ENCODE measurements at regions not wholly inside any gene's neighbourhood (a gene's known extent, or its start where the extent isn't known, plus 50 kb on each side); places are given as distances from the start of the nearest gene placed in this dataset.
A peak's percentile ranks its signal among the peaks of the same experiment; 100 is the strongest.

DNA sequence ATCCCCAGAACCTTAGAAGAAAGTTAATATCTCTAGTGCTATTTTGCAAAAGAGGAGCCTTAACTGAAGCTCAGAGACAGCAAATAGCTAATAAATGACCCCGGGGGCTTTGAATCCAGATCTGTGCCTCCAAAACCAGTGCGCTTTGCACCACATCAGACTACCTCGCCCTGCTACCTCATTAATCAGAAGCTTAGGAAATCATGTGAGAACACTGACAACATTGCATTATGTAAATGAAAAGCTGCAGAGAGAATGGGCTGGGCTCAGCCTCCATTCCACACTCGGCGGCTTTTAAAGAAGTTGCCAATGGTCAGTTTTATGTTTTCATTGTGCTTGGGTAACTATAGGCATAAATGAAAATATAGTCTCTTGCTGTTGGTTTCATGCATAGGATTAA, 54.0 kb upstream of the STMND1 start:
- no peak for DNase-seq

DNA sequence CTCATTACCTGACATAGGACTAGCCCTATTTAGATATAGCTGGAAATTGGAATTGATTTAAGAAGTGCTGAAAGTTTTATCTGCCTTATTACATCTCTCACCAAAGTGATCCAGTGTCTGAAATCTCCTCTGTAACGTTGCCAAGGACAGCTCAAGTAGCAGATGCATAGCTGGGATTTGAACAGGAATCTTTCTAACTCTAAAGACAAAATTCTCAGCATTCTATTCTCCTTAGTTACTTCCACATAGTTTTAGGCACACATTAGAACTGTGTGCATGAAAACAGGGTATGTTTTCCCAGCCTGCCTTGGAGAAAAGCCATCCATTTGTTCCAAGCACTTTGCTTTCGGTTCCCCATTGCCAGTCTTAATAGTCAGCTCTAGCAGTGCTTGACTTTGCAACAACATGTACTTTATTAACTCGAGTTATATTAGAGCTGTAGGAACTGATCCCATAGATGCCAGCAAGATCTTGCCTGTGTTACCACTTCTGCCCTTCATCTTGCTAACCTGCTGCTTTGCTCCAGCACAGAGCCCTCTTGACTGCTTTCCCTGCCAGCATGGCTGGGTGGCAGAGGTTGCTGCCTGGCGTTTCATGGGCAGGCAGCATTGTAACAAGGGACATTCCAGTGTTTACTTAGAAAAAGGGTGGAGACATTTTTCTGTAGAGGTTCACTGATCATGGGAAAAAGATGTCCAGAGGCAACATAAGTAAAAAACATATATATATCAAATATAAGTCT, 56.1 kb upstream of the STMND1 start:
- DNase-seq = no peak

DNA sequence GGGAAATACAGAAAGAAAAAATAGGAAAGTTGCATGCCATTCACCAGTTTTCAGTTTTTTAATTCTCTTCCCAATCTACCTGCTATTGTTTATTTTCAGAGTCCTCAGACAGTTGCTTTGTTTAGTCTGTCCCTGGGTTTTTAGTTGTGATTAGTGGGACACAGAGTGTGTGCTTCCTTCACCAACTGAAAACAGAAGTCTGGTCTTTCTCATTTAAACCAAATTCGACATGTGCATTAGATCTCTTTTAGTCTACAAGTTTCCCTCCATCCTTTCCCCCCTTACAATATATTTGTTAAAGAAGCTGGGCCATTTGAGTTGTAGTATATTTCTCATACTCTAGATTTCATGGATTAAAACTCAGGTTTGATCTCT, 58.7 kb upstream of the STMND1 start:
- DNase-seq = no peak

DNA sequence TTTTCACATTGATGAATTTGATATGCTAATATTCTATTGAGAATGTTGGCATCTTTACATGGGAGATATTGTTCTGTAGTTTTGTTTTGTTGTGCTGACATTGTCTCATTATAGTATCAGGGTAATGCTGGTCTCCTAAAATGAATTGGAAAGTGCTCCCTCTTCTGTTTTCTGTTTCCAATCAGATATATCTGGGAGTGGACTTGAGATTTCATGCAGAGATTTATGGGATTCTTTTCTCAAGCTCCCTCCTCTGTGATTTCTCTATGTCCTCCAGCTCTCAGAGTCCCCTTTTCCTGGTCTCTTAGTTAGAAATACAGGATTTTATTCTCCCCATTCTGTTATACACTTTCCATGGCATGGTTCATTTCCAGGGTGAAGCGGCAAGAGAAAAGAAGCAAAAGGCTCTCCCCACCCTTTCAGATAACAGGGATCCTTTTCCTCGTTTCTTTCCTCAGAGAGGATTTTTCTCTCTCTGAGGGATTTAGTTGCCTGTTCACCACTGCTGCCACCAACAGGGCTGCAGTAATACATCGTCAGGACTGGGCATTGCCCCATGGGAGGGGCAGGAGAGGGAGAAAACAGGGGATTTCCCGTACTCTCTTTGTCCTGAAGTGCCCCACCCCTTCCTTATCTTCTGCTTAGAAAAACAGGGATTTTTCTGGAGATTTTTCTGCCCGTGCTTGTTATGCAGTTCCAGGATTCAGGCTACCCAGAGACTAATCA, 59.3 kb upstream of the STMND1 start:
- no peak for DNase-seq

DNA sequence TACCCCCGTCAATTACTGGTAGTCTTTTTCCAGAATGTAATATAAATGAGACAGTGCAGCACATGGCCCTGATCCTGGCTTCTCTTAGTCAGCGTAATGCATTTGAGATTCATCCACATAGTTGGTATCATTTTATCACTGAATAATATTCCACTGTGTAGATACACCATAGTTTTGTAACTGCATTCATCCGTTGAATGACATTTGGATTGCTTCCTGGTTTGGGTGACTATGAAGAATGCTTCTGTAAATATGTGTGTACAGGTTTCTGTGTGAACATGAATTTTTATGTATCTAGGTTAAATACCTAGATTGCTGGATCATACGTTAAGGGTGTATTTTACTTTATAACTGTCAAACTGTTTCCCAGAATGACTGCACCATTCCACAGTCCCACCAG, 62.6 kb upstream of the STMND1 start:
- no peak for DNase-seq

DNA sequence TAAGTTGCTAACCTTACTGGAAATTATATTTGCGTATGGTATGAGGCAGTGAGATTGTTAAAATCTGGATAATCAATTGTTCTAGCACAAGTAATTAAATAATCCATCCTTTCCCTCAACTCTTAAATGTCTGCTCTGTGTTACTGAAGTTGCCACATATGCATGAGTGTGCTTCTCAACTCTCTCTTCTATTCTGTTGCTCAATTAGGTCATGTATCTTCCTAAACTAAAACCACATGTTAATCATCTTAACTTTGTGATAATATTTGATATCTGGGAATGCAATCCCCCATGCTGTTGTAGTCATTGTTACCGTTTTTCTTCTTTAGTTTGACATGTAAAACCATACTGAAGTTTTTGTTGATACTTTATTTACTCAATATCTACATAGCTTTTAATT, 63.5 kb upstream of the STMND1 start:
- no peak for DNase-seq

DNA sequence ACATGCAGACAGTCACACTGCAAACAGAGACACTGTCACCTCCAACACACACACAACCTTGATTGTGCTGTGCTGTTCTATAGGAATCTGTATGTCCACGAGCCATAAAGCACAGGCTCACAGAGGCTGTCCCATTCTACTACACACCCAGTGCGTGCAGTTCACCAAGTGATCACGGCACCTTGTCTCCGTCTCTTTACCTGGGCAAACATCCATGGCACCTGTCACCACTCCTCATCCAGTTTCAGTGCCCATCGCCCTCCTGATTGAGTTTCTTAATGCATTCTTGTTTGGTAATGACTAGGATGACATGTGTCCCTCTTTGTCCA, 65.8 kb upstream of the STMND1 start:
- no peak for DNase-seq

DNA sequence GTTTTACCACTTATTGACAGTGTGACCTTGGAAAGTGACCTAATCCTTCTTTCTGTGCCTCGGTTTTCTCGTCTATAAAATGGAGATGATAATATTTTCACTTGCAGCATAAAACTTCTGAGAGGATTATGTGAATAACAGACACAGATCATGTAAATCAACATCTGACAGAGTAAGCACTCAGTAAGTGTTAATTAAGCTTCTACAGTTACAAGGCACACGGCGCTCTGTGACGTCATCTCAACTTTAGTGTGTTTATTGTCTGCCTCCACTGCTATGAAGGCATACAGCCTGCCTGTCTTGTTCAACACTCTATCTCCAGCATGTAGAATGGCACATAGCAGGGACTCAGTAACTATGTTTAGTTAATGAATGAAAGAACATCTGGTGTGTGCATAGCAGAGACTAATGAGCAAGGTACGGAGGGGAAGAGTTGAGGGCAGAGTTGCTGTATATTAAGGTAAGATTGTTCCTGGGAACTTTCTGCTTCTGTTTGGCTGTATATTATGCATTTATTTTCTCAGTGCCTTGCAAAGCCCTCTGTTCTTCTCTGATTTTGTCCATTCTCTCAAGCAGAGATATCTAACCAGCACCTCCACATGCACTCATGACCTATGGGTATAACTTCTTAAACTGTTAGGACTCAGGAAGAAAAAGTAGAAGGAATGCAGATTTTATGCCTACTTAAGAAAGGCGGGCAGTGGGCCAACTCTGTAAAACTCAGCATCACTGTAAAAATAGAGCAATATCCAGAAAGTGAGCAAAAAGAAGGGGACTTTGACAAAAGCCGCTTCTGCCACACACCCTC, 66.4 kb upstream of the STMND1 start:
- DNase-seq = no peak

DNA sequence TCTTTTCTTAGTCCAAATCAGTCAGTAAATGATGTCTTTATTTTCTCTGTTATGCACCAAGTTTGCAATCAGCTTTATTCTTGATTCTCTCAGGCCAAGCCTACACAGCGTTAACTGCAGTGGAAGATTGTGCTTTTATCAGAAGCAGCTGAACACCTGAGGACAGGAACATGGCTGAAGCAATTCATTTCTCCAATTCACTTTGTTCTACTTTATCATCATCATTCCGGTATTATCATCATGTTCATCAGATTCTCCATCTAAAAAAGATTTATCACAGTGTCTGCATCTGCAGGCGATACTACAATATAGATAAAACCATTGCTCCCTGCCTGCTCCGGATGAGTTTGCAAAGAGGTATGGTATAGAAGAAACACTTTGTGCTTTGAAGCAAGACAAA, 68.1 kb upstream of the STMND1 start:
- no peak for DNase-seq

DNA sequence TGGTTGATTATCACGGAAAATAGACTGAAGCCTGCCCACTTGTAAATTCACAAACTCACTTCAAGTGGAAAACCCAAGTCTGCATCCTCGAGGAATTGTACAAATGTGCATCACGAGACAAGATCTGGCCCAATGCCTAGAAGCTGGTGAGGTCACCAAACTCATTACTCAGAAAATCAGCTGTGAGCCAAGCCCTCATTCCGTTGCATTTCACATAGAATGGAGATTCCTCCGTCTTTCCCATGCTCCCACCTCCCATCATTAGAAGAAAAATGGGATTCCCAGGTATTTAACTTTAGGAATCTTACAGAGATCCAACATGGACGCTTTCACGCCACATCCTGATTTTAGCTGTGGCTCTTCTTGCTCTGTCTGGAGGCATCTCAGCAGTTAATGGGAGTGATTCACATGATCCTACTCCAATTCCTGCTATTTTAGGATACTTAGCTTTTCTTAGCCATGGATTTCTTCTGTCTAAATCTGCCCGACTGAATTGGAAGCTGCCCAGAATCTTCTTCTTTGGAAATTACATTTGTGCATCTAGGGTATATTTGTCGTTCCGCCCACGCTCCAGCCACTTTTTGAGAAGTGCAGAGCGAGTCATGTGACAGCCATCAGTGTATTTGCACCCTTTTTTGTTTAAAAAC, 68.7 kb upstream of the STMND1 start:
- no peak for DNase-seq

DNA sequence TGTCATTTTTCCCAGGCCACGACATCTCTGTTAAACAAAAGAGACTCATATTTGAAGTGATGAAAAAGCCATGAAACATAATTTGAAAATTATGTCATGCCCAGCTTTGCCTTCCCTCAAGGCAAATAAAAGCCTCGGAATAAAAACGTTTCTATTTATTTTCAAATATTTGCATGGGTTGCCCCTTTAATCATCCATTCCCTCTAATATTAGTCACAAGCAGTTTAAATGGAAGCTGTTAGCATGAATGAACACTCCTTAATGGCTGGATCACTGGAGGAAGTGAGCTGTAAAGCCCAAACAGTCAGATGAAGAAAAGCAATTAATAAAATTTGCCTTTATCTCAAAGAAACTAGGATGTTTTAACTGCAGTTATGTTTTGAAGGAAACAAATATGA, 69.3 kb upstream of the STMND1 start:
- no peak for DNase-seq

DNA sequence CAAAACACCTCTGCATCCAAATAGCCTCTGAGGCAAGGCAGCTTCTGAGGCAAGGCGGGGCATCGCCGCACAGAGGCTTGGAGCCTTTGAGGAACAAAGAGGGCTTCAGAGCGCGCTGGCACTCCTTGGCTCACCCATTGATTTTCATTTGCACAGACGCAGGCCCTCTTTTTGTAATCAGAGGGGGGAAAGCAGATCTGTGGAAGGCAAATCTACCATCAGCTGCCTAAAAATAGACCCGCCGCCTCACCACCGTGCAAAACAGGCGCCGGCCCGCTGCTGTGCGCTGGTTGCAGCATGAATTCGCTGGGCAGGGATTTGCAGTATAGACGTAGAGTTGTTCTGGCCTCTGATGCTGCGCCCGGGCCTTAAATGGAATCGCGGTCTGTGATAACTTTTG, 69.9 kb upstream of the STMND1 start:
- DNase-seq = no peak

DNA sequence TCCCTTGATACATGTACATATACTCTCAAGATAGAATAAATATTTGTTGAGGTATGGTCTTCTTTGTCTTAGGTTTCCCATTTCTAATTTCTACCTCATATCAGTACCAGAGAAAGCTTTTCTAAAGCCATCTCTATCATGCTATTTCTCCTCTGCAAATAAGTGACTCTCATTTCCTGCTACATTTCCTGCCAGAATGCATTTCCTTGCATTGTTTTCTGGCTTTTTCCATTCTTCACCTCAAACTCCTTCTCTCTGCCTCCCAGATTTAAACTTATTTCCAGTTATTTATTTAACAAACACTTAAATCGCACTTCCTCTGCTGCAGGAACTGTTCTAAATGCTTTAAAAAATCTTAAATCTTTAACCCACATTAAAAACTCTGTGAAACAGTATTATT, 74.4 kb upstream of the STMND1 start:
- no peak for DNase-seq

DNA sequence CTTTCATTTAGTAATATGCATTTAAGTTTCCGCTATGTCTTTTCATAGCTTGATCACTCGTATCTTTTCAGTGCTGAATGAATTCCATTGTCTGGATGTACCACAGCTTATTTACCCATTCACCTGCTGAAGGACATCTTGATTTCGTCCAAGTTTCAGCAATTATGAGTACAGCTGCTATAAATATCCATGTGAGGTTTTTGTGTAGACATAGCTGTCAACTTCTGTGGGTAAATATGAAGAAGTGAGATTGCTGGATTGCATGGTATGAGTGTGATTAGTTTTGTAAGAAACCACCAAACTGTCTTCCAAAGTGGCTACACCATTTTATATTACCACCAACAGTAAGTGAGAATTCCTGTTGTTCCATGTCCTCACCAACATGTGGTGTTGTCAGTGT, 79.2 kb upstream of the STMND1 start:
- DNase-seq = no peak

DNA sequence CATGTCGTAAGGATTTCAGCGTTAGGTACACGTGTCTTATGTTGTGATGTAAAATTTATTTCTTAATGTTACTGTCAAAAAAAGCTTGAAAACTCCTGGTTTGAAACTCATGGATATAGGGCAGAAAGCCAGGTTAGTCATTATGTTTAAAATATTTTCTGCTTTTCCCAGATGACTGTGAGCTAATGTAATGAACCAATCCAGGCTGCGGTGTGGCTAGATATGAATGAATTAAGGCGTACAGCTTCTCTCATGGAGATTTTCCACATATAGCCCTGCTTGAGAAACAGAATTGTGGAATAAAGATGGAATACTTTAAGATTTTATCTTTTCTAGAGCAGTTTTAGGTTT, 80.3 kb upstream of the STMND1 start:
- DNase-seq = no peak

DNA sequence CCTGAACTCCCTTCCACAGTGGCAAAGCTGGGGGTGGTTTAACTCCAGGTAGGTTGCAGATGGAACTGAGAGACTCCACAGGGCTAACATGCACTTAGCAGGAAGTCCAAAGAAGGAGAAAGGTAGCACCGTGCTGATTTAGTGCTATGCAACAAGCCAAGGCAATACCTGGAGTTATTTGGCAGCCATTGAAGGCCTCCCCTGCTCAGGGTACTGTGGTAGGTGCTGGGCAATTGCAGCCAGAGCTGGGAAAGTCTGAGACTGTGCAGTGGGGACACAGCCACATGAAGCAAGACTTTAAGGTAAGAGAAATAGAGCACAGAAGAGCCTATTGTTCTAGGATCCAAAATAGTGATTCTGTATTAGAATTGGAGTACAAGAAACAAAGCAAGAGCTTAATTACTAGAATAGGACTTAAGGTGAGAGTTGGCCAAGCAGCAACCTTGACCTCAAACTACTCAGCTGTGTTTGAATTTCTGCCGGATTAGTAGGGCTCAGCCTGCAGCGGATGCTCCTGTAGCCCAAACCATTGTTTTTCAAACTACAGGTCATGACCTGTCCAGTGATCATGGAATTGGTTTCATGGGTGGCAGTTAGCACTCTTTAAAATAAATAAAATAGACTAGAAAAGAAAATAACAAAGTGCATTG, 80.8 kb upstream of the STMND1 start:
- DNase-seq = no peak

DNA sequence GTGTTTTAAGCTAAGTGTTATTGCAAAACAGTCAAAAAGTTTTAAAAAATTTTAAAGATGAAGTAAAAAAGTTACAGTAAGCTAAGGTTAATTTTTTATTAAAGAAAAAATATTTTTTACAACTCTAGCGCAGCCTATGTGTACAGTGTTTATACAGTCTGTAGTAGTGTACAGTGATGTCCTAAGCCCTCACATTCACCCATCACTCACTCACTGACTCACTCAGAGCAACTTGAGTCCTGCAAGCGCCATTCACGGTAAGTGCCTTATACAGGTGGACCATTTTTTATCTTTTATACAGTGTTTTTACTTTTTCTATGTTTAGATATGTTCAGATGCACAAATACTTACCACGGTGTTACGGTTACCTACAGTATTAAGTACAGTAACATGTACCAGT, 83.4 kb upstream of the STMND1 start:
- DNase-seq = no peak

DNA sequence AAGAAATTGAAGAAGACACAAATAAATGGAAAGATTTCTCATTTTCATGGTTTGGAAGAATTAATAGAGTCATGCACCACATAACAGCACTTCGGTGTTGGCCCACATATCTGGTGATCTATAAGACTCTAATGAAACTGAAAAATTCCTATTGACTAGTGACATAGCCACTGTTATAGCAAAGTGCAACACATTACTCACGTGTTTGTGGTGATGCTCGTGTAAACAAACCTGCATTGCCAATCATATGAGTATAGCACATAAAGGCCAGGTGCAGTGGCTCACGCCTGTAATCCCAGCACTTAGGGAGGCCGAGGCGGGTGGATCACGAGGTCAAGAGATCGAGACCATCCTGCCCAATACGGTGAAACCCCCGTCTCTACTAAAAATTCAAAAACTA, 84.4 kb upstream of the STMND1 start:
- no peak for DNase-seq

DNA sequence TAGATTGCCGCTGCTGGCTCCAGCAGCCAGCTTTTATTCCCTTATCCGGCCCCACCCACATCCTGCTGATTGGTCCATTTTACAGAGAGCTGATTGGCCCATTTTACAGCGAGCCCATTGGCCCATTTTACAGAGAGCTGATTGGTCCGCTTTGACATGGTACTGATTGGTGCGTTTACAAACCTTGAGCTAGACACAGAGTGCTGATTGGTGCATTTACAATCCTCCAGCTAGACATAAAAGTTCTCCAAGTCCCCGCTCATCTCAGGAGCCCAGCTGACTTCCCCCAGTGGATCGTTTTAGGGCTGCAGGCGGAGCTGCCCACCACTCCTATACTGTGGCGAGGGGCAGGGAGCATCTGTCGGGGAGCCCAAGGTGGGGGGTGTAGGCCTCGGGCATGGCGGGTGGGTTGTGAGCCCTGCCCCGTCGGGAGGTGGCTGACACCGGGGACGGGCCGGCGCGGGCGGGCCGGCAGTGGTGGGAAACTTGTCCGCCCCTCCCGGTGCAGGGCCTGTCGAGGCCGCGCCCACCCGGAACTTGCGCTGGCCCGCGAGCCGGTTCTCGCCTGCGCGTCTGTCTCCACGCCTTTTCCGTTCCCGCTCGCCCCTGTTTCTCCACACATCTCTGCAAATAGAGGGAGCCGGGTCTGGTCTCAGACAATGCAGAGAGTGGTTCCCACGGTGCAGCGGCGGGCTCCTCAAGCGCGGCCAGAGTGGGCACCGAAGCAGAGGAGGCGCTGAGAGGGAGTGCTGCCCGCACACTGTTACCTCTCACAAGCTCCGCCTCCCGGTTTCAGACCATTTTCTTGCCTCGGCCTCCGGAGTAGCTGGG, 86.1 kb upstream of the STMND1 start:
- DNase-seq = peak; percentile 75

DNA sequence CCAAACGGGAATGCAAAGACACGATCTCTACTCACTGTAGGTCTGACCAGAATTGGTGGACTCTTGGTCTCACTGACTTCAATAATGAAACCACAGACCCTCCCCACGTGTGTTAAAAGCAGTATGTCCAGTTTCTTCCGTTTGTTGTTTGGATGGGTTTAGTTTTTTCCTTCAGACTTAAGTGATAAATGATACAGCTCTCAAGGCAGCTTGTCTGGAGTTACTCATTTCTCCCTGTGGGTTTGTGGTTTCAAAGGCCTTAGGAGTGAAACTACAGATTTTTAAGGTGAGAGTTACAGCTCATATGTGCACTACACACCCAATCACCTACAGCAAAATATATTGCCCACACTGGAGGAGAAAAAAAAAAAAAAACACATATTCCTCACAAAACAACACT, 86.7 kb upstream of the STMND1 start:
- peak; percentile 64 for DNase-seq

DNA sequence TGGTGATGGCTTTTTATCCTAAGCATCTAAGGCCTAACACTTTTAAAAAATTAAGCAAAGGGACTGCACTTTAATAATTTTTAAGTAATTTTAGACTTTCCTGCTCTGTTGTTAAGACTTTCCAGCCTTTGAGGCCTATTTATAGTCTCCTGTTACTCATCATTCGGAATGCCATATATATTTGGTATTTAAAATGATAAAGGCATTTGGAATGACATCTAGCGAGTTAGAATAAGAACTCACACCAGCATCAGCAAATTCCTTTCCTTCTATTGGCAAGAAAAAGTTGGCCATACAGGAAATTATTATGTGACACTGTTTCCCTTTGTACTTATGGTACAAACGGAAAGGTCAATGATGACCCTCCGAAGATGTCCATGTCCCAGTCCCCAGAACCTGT, 88.1 kb upstream of the STMND1 start:
- DNase-seq = no peak
